ENCODE measurements at regions not wholly inside any gene's neighbourhood (a gene's known extent, or its start where the extent isn't known, plus 50 kb on each side); places are given as distances from the start of the nearest gene placed in this dataset.

DNA sequence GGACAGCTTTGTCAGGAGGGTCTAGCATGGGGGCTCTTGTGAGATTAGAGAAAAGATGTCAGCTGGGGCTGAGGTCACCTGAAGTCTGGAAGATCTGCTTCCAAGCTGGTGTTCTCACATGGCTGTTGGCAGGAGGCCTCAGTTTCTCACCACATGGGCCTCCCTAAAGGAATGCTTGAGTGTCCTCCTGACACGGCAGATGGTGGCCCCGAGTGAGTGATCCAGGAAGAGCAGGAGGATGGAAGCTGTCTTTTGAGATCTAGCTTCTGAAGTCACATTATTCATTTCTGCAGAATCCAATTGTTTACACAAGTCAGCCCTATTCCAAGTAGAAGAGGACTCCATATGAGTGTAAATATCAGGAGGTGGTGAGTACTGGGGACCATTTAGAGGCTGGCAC is 344.0 kb upstream of the PROK2 start:
- no peak for TF ChIP-seq EZH2 (IDR thresholded peaks at IDR 0.05; ENCODE audit: borderline replicate concordance, low read depth, low read length, severe bottlenecking)
- TF ChIP-seq POLR2A (IDR thresholded peaks at IDR 0.05; ENCODE audit: low read depth, low read length): no peak
- TF ChIP-seq MYC (IDR thresholded peaks at IDR 0.05; ENCODE audit: low read depth, low read length): no peak
- TF ChIP-seq, protein P1, sequence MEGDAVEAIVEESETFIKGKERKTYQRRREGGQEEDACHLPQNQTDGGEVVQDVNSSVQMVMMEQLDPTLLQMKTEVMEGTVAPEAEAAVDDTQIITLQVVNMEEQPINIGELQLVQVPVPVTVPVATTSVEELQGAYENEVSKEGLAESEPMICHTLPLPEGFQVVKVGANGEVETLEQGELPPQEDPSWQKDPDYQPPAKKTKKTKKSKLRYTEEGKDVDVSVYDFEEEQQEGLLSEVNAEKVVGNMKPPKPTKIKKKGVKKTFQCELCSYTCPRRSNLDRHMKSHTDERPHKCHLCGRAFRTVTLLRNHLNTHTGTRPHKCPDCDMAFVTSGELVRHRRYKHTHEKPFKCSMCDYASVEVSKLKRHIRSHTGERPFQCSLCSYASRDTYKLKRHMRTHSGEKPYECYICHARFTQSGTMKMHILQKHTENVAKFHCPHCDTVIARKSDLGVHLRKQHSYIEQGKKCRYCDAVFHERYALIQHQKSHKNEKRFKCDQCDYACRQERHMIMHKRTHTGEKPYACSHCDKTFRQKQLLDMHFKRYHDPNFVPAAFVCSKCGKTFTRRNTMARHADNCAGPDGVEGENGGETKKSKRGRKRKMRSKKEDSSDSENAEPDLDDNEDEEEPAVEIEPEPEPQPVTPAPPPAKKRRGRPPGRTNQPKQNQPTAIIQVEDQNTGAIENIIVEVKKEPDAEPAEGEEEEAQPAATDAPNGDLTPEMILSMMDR (IDR thresholded peaks at IDR 0.05; ENCODE audit: extremely low read depth in 1 of 2, insufficient read depth in 1 of 2, low read depth in 1 of 2, low read length in 2 of 2): no peak
- TF ChIP-seq JUN (IDR thresholded peaks at IDR 0.05; ENCODE audit: borderline replicate concordance, insufficient read depth, insufficient read length, low read depth): no peak
- no peak for TF ChIP-seq FOS (IDR thresholded peaks at IDR 0.05; ENCODE audit: borderline replicate concordance, insufficient read depth, low read length)
- no peak for TF ChIP-seq POLR2AphosphoS5 (IDR thresholded peaks at IDR 0.05; ENCODE audit: insufficient read depth, low read depth, low read length)

Measured in endothelial cell of umbilical vein (primary cell).